ENCODE measurements at regions not wholly inside any gene's neighbourhood (a gene's known extent, or its start where the extent isn't known, plus 50 kb on each side); places are given as distances from the start of the nearest gene placed in this dataset.
"Not testable (repeated sequence)": the region's sequence is repeated elsewhere in the genome, so short reads cannot be mapped to it uniquely, and the experiment has no call there.

DNA sequence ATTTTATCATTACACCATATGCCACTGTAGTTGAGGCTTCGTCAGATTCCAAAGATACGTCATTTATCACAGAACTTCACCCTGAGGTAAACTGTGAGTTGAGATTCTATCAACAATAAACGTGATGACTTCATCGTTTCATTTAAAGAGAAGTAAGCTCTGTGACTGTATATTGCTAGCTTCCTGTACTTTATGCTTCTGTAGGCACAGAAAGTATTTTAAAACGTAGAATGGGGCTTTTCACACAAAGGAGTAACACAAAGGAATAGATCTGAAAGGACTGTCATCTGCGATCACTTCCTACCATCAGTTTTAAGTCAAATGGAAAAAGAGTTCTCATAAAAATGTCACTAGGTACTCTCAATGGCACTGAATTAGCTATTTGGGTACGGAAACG lies 234.4 kb upstream of the MCHR2 start:
- TF ChIP-seq CTCF (IDR thresholded peaks at IDR 0.05; ENCODE audit: borderline replicate concordance, control extremely low read depth, extremely low read depth, insufficient read depth, missing control alignments), result no peak
- in situ Hi-C loops (cut with MboI; ENCODE audit: low sequenced_read_pairs, unreplicated experiment), result no loop called here
- no peak for DNase-seq (ENCODE audit: low spot score)

- TF ChIP-seq CTCF (IDR thresholded peaks at IDR 0.05; ENCODE audit: borderline replicate concordance, control extremely low read depth, extremely low read depth, insufficient read depth, missing control alignments), result no peak
- in situ Hi-C loops (cut with MboI; ENCODE audit: low sequenced_read_pairs, unreplicated experiment), result no loop called here
- no peak for DNase-seq (ENCODE audit: low spot score)
These were observed 232.8 kb upstream of the MCHR2 start for GRCh38 chr6:100226811-100227210.

DNA sequence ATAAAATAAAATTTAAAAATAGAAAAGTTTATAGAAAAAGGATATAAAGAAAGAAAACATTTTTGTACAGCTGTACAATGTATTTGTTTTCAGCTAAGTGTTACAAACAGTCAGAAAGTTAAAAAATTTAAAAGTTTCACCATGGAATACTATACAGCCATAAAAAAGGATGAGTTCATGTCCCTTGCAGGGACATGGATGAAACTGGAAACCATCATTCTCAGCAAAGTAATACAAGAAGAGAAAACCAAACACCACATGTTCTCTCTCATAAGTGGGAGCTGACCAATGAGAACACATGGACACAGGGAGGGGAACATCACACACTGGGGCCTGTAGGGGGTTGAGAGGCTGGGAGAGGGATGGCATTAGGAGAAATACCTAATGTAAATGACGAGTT lies 229.9 kb upstream of the MCHR2 start:
- DNase-seq (ENCODE audit: low spot score); in situ Hi-C loops (cut with MboI; ENCODE audit: low sequenced_read_pairs, unreplicated experiment): not testable (repeated sequence)

- in situ Hi-C loops (cut with MboI; ENCODE audit: low sequenced_read_pairs, unreplicated experiment), result no loop called here
- DNase-seq (ENCODE audit: low spot score), result no peak
- TF ChIP-seq CTCF (IDR thresholded peaks at IDR 0.05; ENCODE audit: borderline replicate concordance, control extremely low read depth, extremely low read depth, insufficient read depth, missing control alignments), result no peak
These were observed 226.5 kb upstream of the MCHR2 start for GRCh38 chr6:100220543-100220942.

- TF ChIP-seq CTCF (IDR thresholded peaks at IDR 0.05; ENCODE audit: borderline replicate concordance, control extremely low read depth, extremely low read depth, insufficient read depth, missing control alignments), result no peak
- in situ Hi-C loops (cut with MboI; ENCODE audit: low sequenced_read_pairs, unreplicated experiment), result no loop called here
- no peak for DNase-seq (ENCODE audit: low spot score)
These were observed 223.4 kb upstream of the MCHR2 start for GRCh38 chr6:100217225-100218012.

DNA sequence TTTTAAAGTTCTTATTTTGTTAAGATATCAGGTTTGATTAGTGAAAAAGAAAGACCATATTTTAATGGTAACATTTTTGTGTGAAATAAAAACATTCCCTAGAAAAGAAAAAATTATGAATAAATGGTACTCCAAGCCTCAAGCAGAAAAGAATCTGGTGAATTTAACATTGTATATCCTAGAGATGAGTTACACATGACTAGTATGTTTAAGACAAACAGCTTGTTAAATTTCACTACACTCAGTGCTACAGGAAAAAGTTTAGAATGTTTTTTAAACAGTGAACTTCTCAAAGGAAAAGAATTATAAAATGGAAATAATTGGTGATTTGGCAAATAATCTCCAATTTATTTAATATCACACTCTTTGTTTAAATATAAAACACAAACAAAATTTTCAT lies 222.7 kb upstream of the MCHR2 start:
- DNase-seq (ENCODE audit: low spot score), result no peak
- in situ Hi-C loops (cut with MboI; ENCODE audit: low sequenced_read_pairs, unreplicated experiment), result no loop called here
- TF ChIP-seq CTCF (IDR thresholded peaks at IDR 0.05; ENCODE audit: borderline replicate concordance, control extremely low read depth, extremely low read depth, insufficient read depth, missing control alignments), result no peak

- DNase-seq (ENCODE audit: low spot score), result no peak
- in situ Hi-C loops (cut with MboI; ENCODE audit: low sequenced_read_pairs, unreplicated experiment), result no loop called here
- no peak for TF ChIP-seq CTCF (IDR thresholded peaks at IDR 0.05; ENCODE audit: borderline replicate concordance, control extremely low read depth, extremely low read depth, insufficient read depth, missing control alignments)
These were observed 218.1 kb upstream of the MCHR2 start for GRCh38 chr6:100212131-100212530.
